GM21619 (cell line): ENCODE measurements at regions not wholly inside any gene's neighbourhood (a gene's known extent, or its start where the extent isn't known, plus 50 kb on each side); places are given as distances from the start of the nearest gene placed in this dataset.

Experiments
- ATAC-seq: cut with Tn5 transposase; IDR thresholded peaks from one replicate; pipeline ENCODE4 v1.9.1; 2021; ENCODE audit not compliant: unreplicated experiment

GRCh38 chr10:3493621-3494020 lies 291.4 kb downstream of the KLF6 start:
- no peak for ATAC-seq

GRCh38 chr10:3491571-3491970 lies 293.4 kb downstream of the KLF6 start:
- no peak for ATAC-seq

GRCh38 chr10:3487228-3487627 lies 297.8 kb downstream of the KLF6 start:
- no peak for ATAC-seq

GRCh38 chr10:3486346-3487065 lies 298.5 kb downstream of the KLF6 start:
- ATAC-seq: no peak

- ATAC-seq: peak; percentile 40
These were observed 299.8 kb downstream of the KLF6 start for GRCh38 chr10:3485057-3485686.

- ATAC-seq: peak; percentile 78
These were observed 300.5 kb downstream of the KLF6 start for GRCh38 chr10:3484306-3485056.

- no peak for ATAC-seq
These were observed 302.6 kb downstream of the KLF6 start for GRCh38 chr10:3482200-3482993.

- ATAC-seq: no peak
These were observed 303.5 kb downstream of the KLF6 start for GRCh38 chr10:3481496-3481895.

- no peak for ATAC-seq
These were observed 304.1 kb downstream of the KLF6 start for GRCh38 chr10:3480990-3481315.

GRCh38 chr10:3480281-3480989 lies 304.6 kb downstream of the KLF6 start:
- ATAC-seq: no peak

- no peak for ATAC-seq
These were observed 306.2 kb upstream of the PITRM1 start for GRCh38 chr10:3478632-3479240.

GRCh38 chr10:3478153-3478552 lies 305.6 kb upstream of the PITRM1 start:
- ATAC-seq: peak; percentile 58

- peak; percentile 48 for ATAC-seq
These were observed 305.1 kb upstream of the PITRM1 start for GRCh38 chr10:3477683-3478082.

GRCh38 chr10:3476640-3477448 lies 304.3 kb upstream of the PITRM1 start:
- no peak for ATAC-seq

GRCh38 chr10:3476186-3476585 lies 303.6 kb upstream of the PITRM1 start:
- ATAC-seq: no peak

- no peak for ATAC-seq
These were observed 302.8 kb upstream of the PITRM1 start for GRCh38 chr10:3475367-3475766.

GRCh38 chr10:3474266-3474665 lies 301.7 kb upstream of the PITRM1 start:
- no peak for ATAC-seq

- ATAC-seq: no peak
These were observed 300.7 kb upstream of the PITRM1 start for GRCh38 chr10:3473271-3473670.

GRCh38 chr10:3472287-3473051 lies 299.9 kb upstream of the PITRM1 start:
- no peak for ATAC-seq
